ENCODE measurements at regions not wholly inside any gene's neighbourhood (a gene's known extent, or its start where the extent isn't known, plus 50 kb on each side); places are given as distances from the start of the nearest gene placed in this dataset.

- intact Hi-C loops (cut with DNase I): no loop called here
- no peak overlapping the region for H3K27ac ChIP-seq
- H3K27me3 ChIP-seq: no peaks in the 10 kb centered on the region
- ATAC-seq (no peak), DNase-seq (no peak)
- no peak overlapping the region for H3K4me3 ChIP-seq
- H3K36me3 ChIP-seq (replicated peaks in 1 of 2; ENCODE audit: insufficient read depth in 1 of 2, low read depth in 2 of 2): no peaks in the 10 kb centered on the region
- H3K4me1 ChIP-seq: no peaks in the 10 kb centered on the region
- H3K9me3 ChIP-seq: no peaks in the 10 kb centered on the region
- TF ChIP-seq CTCF (IDR thresholded peaks at IDR 0.05) (no peak), POLR2A (IDR thresholded peaks at IDR 0.05) (no peak)
- WGBS, 2 donors: 57 to 63% methylated on average over 3 of the region's 3 CpGs
Measured at GRCh38 chr2:81087646-81088045, 783.1 kb upstream of the LRRTM1 start.

GRCh38 chr2:81084101-81084500 lies 779.5 kb upstream of the LRRTM1 start:
- Histone ChIP-seq H3K36me3 (replicated peaks in 1 of 2; ENCODE audit: insufficient read depth in 1 of 2, low read depth in 2 of 2) (no peaks in the 10 kb centered on the region), H3K4me1 (no peaks in the 10 kb centered on the region), H3K4me3 (no peak overlapping the region), H3K27me3 (no peaks in the 10 kb centered on the region), H3K27ac (no peak overlapping the region), H3K9me3 (no peaks in the 10 kb centered on the region)
- ATAC-seq: no peak
- 12 to 27% methylated on average over 1 of the region's 1 CpG for WGBS, 2 donors
- TF ChIP-seq POLR2A (IDR thresholded peaks at IDR 0.05) (no peak), CTCF (IDR thresholded peaks at IDR 0.05) (no peak)
- intact Hi-C loops (cut with DNase I): no loop called here
- no peak for DNase-seq

GRCh38 chr2:81078631-81079030 lies 774.1 kb upstream of the LRRTM1 start:
- WGBS, 2 donors: 35% methylated on average over 2 of the region's 2 CpGs
- Histone ChIP-seq H3K4me1 (no peaks in the 10 kb centered on the region), H3K27ac (no peak overlapping the region), H3K36me3 (replicated peaks in 1 of 2; ENCODE audit: insufficient read depth in 1 of 2, low read depth in 2 of 2) (no peaks in the 10 kb centered on the region), H3K4me3 (no peak overlapping the region), H3K9me3 (no peaks in the 10 kb centered on the region), H3K27me3 (no peaks in the 10 kb centered on the region)
- TF ChIP-seq POLR2A (IDR thresholded peaks at IDR 0.05) (no peak), CTCF (IDR thresholded peaks at IDR 0.05) (no peak)
- DNase-seq: no peak
- intact Hi-C loops (cut with DNase I): no loop called here
- no peak for ATAC-seq

GRCh38 chr2:81078102-81078501 lies 773.5 kb upstream of the LRRTM1 start:
- no peaks in the 10 kb centered on the region for H3K9me3 ChIP-seq
- H3K4me1 ChIP-seq: no peaks in the 10 kb centered on the region
- no peaks in the 10 kb centered on the region for H3K36me3 ChIP-seq (replicated peaks in 1 of 2; ENCODE audit: insufficient read depth in 1 of 2, low read depth in 2 of 2)
- TF ChIP-seq CTCF (IDR thresholded peaks at IDR 0.05) (no peak), POLR2A (IDR thresholded peaks at IDR 0.05) (no peak)
- intact Hi-C loops (cut with DNase I): no loop called here
- no peak overlapping the region for H3K4me3 ChIP-seq
- H3K27ac ChIP-seq: no peak overlapping the region
- ATAC-seq (no peak), DNase-seq (no peak)
- WGBS, 2 donors: 45 to 49% methylated on average over 4 of the region's 4 CpGs
- H3K27me3 ChIP-seq: no peaks in the 10 kb centered on the region

- Histone ChIP-seq H3K27ac (no peak overlapping the region), H3K4me3 (no peak overlapping the region), H3K9me3 (no peaks in the 10 kb centered on the region), H3K4me1 (no peaks in the 10 kb centered on the region), H3K36me3 (replicated peaks in 1 of 2; ENCODE audit: insufficient read depth in 1 of 2, low read depth in 2 of 2) (no peaks in the 10 kb centered on the region), H3K27me3 (no peaks in the 10 kb centered on the region)
- TF ChIP-seq POLR2A (IDR thresholded peaks at IDR 0.05) (no peak), CTCF (IDR thresholded peaks at IDR 0.05) (no peak)
- 62 to 65% methylated on average over 5 of the region's 5 CpGs for WGBS, 2 donors
- intact Hi-C loops (cut with DNase I): no loop called here
- no peak for ATAC-seq
- no peak for DNase-seq
Measured at GRCh38 chr2:81077396-81077795, 772.8 kb upstream of the LRRTM1 start.

All from body of pancreas (tissue), 4 donors.